ENCODE measurements at regions not wholly inside any gene's neighbourhood (a gene's known extent, or its start where the extent isn't known, plus 50 kb on each side); places are given as distances from the start of the nearest gene placed in this dataset.
A peak's percentile ranks its signal among the peaks of the same experiment; 100 is the strongest.

DNA sequence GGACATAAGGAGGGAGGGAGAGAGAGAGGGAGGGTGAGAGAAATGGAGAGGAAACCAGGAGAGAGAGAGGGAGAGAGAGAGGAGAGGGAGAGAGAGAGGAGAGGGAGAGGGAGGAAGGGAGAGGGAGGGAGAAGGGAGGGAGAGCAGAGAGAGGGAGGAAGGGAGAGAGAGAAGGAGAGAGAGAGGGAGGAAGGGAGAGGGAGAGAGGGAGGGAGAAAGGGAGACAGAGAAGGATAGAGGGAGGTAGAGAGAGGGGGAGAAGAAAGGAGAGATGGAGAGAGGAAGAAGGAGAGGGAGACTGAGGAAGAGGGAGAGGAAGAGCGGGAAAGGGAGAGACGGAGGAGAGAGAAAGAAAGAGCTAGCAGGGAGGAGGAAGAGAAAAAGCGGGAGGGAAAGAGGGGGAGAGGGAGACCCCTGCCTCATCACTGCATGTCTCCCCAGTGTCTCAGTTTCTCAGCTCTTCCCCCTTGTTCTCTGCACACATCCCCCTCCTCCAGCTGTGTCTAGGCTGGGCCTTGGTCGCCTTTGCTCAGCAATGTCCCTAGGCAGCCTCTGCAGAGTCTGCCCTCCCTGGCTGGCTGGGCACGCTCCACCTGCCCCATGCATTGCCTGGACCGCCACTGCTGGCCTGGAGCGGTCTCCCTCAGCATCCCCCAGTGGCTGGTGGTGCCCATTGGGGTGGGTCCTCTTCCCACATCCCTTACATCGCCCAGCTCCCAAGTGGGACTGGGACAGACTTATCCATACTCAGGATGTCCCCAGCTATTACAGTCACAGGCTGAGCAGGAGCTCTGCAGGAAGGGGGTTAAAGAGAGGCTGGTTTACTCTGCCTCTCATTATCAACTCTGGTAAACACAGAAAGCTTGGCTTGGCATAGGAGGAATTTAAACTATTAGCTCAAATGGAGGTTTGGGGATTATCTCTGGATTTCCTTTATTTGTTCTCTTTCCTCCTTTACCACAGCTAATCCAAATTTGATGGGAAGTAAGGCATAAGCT lies 85.7 kb upstream of the APCDD1 start:
- no peak for DNase-seq (ENCODE audit: low read depth in 3 of 3, low spot score in 2 of 3)

- DNase-seq (ENCODE audit: low read depth in 3 of 3, low spot score in 2 of 3), result no peak
Observed at GRCh38 chr18:10370716-10371115, 83.7 kb upstream of the APCDD1 start.

GRCh38 chr18:10371165-10371564 lies 83.3 kb upstream of the APCDD1 start:
- no peak for DNase-seq (ENCODE audit: low read depth in 3 of 3, low spot score in 2 of 3)

GRCh38 chr18:10374195-10374594 lies 80.2 kb upstream of the APCDD1 start:
- DNase-seq (ENCODE audit: low read depth in 3 of 3, low spot score in 2 of 3), result no peak

DNA sequence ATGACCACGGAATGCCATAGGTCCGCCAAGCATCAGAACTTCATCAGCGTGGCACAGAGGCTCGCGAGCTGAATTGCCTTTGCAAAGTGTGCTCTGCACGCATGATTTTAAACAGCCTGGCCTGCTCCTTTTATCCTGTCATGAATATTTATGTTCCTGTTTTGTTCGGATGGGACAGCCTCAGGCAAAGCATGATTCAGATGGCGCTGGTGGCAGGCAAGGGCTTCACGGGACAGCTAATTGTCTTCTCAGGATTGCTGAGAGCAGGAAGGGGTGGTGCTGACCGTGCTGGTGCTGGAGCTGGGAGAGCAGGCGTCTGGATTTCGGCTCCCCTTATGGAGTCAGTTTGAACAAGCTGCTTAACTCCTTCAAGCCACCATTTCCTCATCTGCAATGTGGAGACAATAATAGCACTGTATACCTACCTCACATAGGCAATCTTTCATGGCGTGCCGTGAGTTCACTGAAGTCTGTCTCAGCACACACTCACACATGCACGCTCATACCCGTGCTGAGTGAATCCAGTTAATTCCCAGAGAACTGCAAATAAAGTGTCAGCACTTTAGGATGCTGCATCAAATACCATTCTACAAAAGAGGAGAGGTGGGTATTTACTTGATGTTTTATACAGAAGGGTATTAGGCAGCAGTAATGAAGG lies 79.7 kb upstream of the APCDD1 start:
- DNase-seq (ENCODE audit: low read depth in 3 of 3, low spot score in 2 of 3), result no peak

DNA sequence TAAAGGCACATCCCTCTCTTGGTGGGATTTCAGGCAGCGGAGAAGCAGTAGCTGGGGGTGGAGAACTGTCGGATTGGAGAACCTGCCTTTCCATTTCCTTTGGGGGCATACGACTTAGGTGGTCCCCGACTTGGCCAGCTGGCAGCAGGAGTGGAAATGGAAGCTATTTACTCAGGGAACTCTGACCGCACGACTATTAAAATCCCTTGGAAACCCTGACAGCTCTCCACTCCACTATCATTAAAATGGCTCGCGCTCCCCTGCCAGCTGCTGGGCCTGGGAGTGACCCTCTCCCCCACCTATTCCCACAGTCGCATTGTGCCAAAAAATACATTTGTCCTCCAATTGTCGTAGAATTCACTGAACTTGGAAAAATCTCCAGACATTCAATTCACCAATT lies 77.7 kb upstream of the APCDD1 start:
- peak in 2 of 3 donors; percentile 48 to 57 for DNase-seq (ENCODE audit: low read depth in 3 of 3, low spot score in 2 of 3)

DNA sequence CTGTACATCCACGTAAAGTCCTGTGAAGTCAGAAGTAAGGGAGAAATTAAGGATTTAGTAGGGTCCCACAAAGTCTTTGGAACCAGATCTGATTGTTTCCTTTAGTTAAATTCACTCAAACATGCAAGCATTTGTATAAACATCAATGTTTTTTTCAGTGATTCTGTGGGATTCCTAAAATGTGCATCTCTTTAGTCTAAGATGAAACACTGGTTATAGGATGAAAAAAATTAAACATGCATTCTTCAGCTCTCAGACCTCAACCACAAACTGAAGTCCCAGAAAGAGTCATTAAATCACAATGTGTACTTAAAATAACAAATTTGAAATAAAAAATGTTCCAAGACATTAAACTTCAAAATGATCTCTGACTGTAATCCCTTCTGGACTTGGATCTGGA lies 76.5 kb upstream of the APCDD1 start:
- DNase-seq (ENCODE audit: low read depth in 3 of 3, low spot score in 2 of 3), result no peak

DNA sequence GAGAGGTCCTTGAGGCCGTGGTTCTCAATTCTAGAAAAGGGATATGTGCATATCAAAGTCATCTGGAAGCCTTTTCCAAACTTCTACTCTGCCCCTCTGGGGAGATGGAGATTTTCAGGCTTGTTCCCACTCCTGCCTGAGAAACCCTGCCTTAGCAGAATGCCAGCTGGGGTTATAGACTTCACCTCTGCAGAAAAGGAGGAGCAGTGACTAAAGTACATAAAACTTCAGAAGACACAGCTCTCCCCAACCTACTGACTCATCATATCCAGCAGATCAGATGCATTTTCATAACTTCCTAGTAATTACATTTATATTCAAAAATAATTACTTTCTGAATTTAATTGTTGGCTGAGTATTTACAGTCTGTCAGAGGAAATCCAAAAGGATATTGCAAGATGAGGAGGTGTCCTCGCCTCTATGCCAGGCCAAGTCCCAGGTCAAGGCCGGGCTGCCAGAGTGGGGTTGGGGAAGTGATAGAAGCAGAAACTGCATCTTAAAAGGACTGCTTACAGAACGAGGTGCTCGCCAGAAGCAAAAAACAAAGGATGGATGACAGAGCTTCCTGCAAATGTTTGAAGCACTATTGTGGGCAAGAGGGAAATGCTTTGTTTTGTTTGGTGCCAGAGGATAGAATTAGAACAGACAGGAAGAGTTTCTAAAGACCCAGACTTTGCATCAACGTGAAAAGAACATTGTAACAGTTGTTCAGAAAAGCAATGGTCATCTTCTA lies 75.6 kb upstream of the APCDD1 start:
- no peak for DNase-seq (ENCODE audit: low read depth in 3 of 3, low spot score in 2 of 3)

GRCh38 chr18:10379522-10379921 lies 74.9 kb upstream of the APCDD1 start:
- no peak for DNase-seq (ENCODE audit: low read depth in 3 of 3, low spot score in 2 of 3)

DNA sequence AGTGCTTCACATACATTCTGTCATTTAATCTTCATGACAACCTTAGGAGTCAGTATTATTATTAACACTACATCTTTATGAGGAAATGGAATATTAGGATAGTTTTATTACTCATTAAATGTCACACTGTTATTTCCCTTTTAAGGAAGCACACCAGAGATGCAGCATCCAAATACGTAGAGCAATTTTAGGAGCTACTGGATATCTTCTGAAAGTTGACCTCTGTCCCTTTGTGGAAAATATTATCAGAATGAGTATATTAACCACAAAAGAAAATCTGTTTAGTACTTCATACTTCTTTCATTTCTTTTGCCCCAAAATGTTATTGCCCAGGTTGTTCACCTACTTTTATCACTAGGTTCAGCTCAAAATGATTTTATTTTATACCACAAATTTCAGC lies 72.9 kb upstream of the APCDD1 start:
- no peak for DNase-seq (ENCODE audit: low read depth in 3 of 3, low spot score in 2 of 3)

DNA sequence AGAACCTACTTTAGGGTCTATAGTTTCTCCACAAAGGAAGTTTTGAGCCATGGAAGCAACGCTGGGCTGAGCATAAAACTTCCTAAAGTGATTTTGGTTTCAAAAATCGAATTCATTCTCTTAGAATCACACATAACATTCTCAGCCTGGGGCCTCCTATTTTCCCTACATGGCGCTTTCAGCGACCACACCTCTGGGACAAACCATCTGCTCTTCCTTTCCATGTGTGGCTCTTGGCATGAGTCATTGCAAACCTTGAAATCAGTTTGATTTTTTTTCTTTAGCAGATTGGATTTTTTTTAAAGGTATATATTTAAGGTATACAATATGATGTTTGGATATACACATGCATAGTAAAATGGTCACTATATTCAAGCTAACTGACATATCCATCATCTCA lies 72.5 kb upstream of the APCDD1 start:
- no peak for DNase-seq (ENCODE audit: low read depth in 3 of 3, low spot score in 2 of 3)

DNA sequence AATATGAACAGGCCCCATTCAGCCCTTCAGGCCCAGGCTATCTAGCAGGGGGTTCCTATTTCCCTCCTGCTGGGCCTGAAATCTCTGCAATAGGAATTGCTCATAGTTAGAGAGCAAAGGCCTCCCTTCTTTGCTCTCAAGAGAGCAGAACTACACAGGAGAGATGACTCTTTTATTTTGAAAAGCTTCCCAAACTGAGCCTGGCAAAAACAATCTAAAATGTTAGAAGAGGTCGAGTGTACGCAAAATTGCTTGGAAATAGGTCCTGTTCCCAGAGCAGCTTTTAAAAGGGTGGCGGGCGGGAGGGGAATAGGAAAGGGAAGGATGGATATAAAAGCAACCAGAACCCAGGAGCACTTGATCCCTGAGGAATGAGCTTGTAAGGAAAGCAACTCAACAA lies 68.4 kb upstream of the APCDD1 start:
- DNase-seq (ENCODE audit: low read depth in 3 of 3, low spot score in 2 of 3), result no peak

DNA sequence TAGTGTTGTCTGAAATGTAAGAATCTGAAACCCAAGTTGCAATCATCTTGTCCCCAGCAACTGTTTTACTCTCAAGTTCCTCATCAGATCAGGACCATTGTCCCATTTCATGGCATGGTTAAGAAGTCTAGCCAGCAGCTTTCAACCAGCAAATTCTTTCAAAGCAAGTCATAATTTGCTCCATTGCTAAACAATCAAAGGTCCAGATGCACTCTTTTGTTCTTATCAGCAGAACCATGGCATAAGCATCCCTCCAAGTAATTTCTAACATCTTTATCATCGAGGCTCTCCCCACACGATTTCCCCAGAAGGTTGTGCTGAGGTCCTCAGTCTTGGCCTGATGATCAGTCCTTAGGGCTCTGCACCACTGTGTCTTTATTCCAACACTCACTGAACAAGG lies 67.5 kb upstream of the APCDD1 start:
- no peak for DNase-seq (ENCODE audit: low read depth in 3 of 3, low spot score in 2 of 3)

DNA sequence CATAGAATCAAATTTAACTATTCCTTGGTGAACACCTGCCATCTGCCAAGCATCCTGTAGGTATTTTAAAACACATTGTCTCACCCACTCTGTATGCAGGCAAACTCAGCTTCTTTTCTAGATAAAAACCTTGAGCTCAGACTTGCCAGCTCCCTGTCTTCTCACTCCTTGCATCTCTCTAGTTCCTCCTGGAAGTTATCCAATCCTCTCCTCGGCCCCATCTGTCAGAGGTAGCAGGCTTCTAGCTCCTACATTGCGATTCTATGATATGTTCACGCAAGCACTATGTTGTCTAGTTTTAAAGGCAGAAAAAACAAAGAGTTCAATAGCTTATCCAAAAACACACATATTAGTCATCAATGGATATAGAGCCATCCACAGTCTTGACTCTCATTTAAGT lies 67.0 kb upstream of the APCDD1 start:
- DNase-seq (ENCODE audit: low read depth in 3 of 3, low spot score in 2 of 3), result no peak

DNA sequence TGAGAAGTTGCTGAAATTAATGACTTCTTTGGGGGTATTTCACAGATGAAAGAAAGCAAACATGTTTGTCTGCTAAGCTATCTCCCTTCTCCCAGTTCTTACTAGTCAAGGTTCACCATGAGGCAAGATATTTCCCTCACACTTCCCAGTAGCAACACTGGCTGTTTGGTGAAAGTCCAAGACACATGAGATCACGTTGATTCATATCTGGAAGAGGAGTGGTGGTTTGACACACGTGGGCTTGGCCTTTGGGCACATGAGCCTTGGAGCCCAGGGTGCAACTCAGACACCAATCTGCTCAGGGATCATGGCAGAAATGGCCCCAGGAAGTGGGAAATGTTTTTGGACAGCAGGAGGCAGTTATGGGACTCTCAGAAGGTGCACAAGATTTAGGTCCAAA lies 66.1 kb upstream of the APCDD1 start:
- DNase-seq (ENCODE audit: low read depth in 3 of 3, low spot score in 2 of 3), result no peak

DNA sequence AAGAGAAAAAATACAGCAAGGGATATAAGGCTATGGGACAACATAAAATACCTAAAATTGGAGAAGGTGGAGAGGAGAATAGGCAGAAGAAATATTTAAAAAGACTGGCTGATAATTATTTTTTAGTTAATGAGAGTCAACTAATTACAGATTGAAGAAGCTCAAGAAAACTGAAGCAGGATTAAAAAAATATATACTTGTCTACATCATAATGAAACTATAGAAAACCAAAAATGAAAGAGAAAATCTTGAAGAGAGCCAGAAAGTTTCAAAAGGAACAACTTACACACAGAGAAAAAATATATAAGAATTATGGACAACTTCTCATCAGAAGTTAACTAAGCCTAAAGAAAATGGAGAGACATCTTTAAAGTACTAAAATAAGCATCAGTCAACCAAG lies 62.9 kb upstream of the APCDD1 start:
- no peak for DNase-seq (ENCODE audit: low read depth in 3 of 3, low spot score in 2 of 3)

- no peak for DNase-seq (ENCODE audit: low read depth in 3 of 3, low spot score in 2 of 3)
Observed at GRCh38 chr18:10397004-10397403, 57.4 kb upstream of the APCDD1 start.

DNA sequence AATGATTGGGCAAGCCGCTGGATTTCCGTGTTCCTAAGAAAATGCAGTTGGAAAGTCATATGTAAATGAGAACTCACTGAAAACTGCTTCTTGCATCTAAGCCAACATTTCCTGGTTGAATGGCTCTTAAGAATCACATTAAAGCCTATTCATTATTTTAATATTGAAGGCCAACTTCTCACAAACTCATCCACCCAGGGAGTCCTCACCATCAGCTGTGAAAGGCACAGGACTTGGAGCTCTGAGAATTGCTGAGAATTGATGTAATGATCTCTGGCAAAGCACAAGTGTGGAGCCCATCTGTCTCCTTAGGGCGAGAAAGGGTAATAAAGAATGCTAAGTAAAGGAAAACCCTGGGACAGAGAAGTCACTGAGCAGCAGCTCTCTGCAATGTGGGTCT lies 55.9 kb upstream of the APCDD1 start:
- DNase-seq (ENCODE audit: low read depth in 3 of 3, low spot score in 2 of 3), result no peak

DNA sequence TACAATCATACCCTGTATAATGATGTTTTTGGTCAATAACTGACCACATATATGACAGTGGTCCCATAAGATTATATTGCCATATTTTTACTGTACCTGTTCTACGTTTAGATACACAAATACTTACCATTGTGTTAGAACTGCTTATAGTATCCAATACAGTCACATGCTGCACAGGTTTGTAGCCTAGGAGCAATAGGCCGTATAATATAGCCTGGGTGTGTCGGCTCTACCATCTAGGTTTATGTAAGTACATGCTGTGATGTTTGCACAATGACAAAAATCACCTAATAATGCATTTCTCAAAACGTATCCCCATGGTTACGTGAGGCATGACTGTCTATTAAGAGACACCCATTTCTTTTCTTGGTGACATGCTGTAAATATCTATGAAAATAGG lies 55.0 kb upstream of the APCDD1 start:
- DNase-seq (ENCODE audit: low read depth in 3 of 3, low spot score in 2 of 3), result no peak

DNA sequence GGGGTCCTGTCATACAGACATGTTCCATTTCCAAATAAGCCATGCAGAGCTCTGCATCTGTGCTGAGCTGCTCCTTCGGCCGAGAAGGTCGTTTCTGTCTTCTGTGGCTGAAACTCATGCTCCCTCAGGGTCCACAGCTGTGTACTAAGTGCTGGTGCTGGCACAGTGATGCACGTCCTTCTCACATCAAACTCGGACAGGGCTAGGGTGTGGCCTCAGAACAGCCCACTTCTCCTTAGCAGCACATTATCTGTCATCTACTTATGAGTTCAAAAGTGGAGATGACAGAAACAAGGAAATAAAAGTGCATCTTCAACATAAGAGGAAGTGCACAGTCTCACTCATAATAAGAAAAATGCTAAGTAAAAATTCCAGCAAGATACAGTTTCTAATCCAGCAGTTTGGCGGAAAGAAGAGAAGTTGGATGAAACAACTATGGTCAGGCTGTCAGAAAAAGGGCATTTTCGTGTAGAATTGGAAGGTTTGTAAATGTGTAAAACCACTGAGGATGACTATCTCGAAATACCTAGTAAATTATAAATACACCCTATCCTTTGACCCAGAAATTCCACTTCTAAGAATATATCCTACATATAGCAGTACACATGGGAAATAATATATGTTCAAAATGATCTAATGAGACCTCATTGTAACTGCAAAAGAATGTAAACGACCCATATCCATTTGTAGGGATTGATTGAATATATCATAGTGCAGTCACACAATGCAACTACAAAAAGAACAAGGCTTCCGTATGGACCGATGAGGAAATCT lies 53.7 kb upstream of the APCDD1 start:
- no peak for DNase-seq (ENCODE audit: low read depth in 3 of 3, low spot score in 2 of 3)

DNA sequence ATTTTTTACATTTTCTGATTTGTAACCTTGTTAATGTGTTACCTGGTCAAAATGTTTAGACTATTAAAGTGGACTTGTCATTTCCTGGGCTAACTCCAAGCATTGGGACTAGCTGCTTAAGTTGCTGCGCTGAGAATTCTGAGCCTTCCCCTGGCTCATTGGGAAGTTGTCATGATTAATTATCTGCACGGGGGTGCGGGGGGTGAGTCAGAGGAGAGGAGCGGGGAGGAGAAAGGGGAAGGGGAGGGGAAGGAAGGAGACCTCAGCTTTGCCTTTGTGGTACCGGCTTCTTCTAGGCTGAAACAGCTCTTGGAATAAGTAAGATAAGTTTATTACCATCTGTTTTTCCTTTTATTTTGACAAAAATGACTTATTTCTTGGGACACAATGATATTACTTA lies 52.9 kb upstream of the APCDD1 start:
- DNase-seq (ENCODE audit: low read depth in 3 of 3, low spot score in 2 of 3), result no peak

Data from right renal cortex interstitium (tissue), 3 donors.